HG03520 (cell line): ENCODE measurements at regions not wholly inside any gene's neighbourhood (a gene's known extent, or its start where the extent isn't known, plus 50 kb on each side); places are given as distances from the start of the nearest gene placed in this dataset.
"Not testable (repeated sequence)": the region's sequence is repeated elsewhere in the genome, so short reads cannot be mapped to it uniquely, and the experiment has no call there.

Experiments
- ATAC-seq: cut with Tn5 transposase; IDR thresholded peaks from one replicate; pipeline ENCODE4 v1.9.1; 2021; ENCODE audit warnings: mild to moderate bottlenecking, moderate library complexity; ENCODE audit not compliant: unreplicated experiment

- no peak for ATAC-seq
These were observed 162.6 kb downstream of the MYCN start for GRCh38 chr2:16102976-16103380.

GRCh38 chr2:16102358-16102975 lies 162.1 kb downstream of the MYCN start:
- ATAC-seq: no peak

GRCh38 chr2:16101196-16101595 lies 160.8 kb downstream of the MYCN start:
- no peak for ATAC-seq

- no peak for ATAC-seq
These were observed 159.7 kb downstream of the MYCN start for GRCh38 chr2:16100006-16100405.

GRCh38 chr2:16099326-16099725 lies 159.0 kb downstream of the MYCN start:
- ATAC-seq: no peak

GRCh38 chr2:16096962-16097361 lies 156.6 kb downstream of the MYCN start:
- ATAC-seq: no peak

- ATAC-seq: not testable (repeated sequence)
These were observed 155.1 kb downstream of the MYCN start for GRCh38 chr2:16095483-16095882.

GRCh38 chr2:16094811-16095210 lies 154.5 kb downstream of the MYCN start:
- no peak for ATAC-seq

GRCh38 chr2:16093639-16094529 lies 153.5 kb downstream of the MYCN start:
- no peak for ATAC-seq

- no peak for ATAC-seq
These were observed 152.7 kb downstream of the MYCN start for GRCh38 chr2:16092861-16093638.

- no peak for ATAC-seq
These were observed 151.4 kb downstream of the MYCN start for GRCh38 chr2:16091576-16092282.

GRCh38 chr2:16090650-16091575 lies 150.6 kb downstream of the MYCN start:
- no peak for ATAC-seq

- not testable (repeated sequence) for ATAC-seq
These were observed 149.1 kb downstream of the MYCN start for GRCh38 chr2:16089491-16089890.

GRCh38 chr2:16088802-16089112 lies 148.4 kb downstream of the MYCN start:
- no peak for ATAC-seq

GRCh38 chr2:16088035-16088801 lies 147.9 kb downstream of the MYCN start:
- ATAC-seq: no peak

- not testable (repeated sequence) for ATAC-seq
These were observed 145.8 kb downstream of the MYCN start for GRCh38 chr2:16086136-16086535.

- ATAC-seq: no peak
These were observed 144.7 kb downstream of the MYCN start for GRCh38 chr2:16085073-16085472.

- ATAC-seq: no peak
These were observed 143.9 kb downstream of the MYCN start for GRCh38 chr2:16084274-16084673.

GRCh38 chr2:16082276-16082675 lies 141.9 kb downstream of the MYCN start:
- ATAC-seq: no peak
